ENCODE measurements at regions not wholly inside any gene's neighbourhood (a gene's known extent, or its start where the extent isn't known, plus 50 kb on each side); places are given as distances from the start of the nearest gene placed in this dataset.

DNA sequence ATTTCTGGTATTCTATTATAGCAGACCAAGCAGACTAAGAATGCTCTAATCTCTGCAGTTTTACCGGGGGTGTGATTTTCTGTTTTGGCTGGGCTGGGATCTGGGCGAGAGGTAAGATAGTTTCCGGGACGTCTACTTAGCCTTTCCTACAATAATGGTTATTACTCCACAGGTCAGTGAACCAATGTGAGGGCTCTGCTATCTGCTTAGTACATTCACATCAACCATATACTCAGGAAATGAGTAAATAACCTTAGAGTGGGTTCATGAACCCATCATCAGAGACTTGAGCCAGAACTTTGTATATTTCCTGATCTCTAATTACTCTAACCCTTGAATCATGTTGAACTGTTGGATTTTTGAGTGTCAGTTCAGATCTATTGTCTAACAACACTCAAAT is 90.1 kb upstream of the NOL4 start (continued):
- TF ChIP-seq SMAD1 (IDR thresholded peaks at IDR 0.05; ENCODE audit: low read depth, partially characterized antibody) = no peak

DNA sequence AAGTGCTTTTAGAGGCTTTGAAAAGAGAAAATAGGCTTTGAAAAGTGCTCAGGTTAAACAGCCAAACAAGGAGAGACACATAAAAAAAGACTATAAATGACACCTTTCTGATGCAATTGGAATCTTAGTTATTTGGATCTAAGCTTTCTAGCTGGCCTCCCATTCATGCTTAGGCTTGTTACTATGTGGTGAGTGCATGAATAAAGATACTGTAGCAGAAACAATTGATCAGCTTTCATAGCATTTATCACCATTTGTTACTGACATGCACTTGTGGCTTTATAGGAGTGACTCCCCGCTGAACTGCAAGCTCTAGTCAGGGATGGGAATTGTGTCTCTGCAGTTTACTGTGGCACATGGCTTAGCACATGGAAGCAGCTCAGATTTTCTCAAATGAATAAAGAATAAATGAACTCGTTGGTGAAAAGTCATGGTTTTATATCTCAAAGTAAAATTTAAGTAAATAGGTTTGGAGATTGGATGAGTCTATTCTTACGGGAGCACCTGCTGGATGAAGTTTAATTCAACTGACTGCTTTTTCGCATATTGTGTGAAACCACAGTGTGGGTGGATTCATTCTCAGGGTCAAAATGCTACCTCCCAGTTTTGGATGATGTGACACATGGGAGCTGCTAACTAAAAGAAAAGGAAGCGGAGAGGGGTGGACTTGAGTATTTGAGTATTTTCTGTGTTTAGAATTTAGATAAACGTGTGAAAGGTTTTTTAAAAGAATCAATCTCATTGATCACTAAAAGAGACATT is 91.1 kb upstream of the NOL4 start:
- Histone ChIP-seq H3K79me2 (ENCODE audit: control insufficient read depth, insufficient read depth, low read length) (no peaks in the 10 kb centered on the region), H3K4me3 (no peak overlapping the region), H3K27ac (ENCODE audit: control insufficient read depth, insufficient read depth) (no peak overlapping the region), H3K36me3 (ENCODE audit: control insufficient read depth in 2 of 2, insufficient read depth in 2 of 2, low read length in 1 of 2) (no peaks in the 10 kb centered on the region), H3K9ac (ENCODE audit: control insufficient read depth, insufficient read depth, low read length) (no peak overlapping the region), H3K4me2 (ENCODE audit: control insufficient read depth, insufficient read depth) (no peak overlapping the region), H3K27me3 (replicated peaks in 1 of 2; ENCODE audit: control insufficient read depth in 2 of 2, insufficient read depth in 2 of 2, low read length in 1 of 2) (no peaks in the 10 kb centered on the region), H4K20me1 (ENCODE audit: control insufficient read depth, insufficient read depth) (no peaks in the 10 kb centered on the region), H3K9me3 (replicated peaks; ENCODE audit: control insufficient read depth, insufficient read depth, low read length) (no peaks in the 10 kb centered on the region; the same call in 2 of the 3 replicates), H3K4me1 (ENCODE audit: control insufficient read depth, insufficient read depth, low read length) (no peaks in the 10 kb centered on the region), H2AFZ (ENCODE audit: control insufficient read depth, low read depth, low read length) (no peak overlapping the region)
- in situ Hi-C loops (cut with MboI) (no loop called here), intact Hi-C loops (cut with micrococcal nuclease; ENCODE audit: unreplicated experiment) (no loop called here)
- ATAC-seq = no peak
- ChIA-PET CTCF (interaction anchor here (1.2 to 11.5 kb wide), 6 partner anchors 9 to 346 kb away, joined by 3 to 341 read pairs (median 8); partner anchors contain the start of gene NOL4), RAD21 (ENCODE audit: unreplicated experiment) (interaction anchor here (0.9 to 3.7 kb wide), 10 partner anchors 15 to 476 kb away, joined by 3 to 38 read pairs (median 5); no protein-coding TSS in a partner anchor), POLR2A (interaction anchor here (1.0 to 2.7 kb wide), 3 partner anchors 15 to 91 kb away, joined by 3 to 16 read pairs (median 3); partner anchors contain the start of gene NOL4), SMC1A (ENCODE audit: uncharacterized antibody, unreplicated experiment) (interaction anchor here (0.9 to 12.6 kb wide), 15 partner anchors 9 to 477 kb away, joined by 3 to 301 read pairs (median 5); partner anchors contain the start of gene NOL4)
- no peak for DNase-seq (ENCODE audit: low read depth, low spot score)
- TF ChIP-seq ZNF217 (IDR thresholded peaks at IDR 0.05) (no peak), NFYB (IDR thresholded peaks at IDR 0.05; ENCODE audit: insufficient read depth, low read depth, low read length) (0 out of 2 replicates have a peak, but pooled peaks have one; percentile 15), MXI1 (IDR thresholded peaks at IDR 0.05; ENCODE audit: low read depth, low read length) (no peak), CREM (IDR thresholded peaks at IDR 0.05; ENCODE audit: low read depth) (no peak), IKZF1 (conservative IDR thresholded peaks at IDR 0.05) (peak; percentile 52), ETV6 (conservative IDR thresholded peaks at IDR 0.05 in 1 of 2, IDR thresholded peaks at IDR 0.05 in 1 of 2; ENCODE audit: borderline replicate concordance in 1 of 2, low read depth in 1 of 2) (no peak), WRNIP1 (IDR thresholded peaks at IDR 0.05; ENCODE audit: borderline replicate concordance, low read depth, low read length) (no peak), RUNX3 (IDR thresholded peaks at IDR 0.05; ENCODE audit: low read length) (peak; percentile 76), ASH2L (IDR thresholded peaks at IDR 0.05; ENCODE audit: borderline replicate concordance, low read depth) (no peak), NR2F1 (conservative IDR thresholded peaks at IDR 0.05) (peak; percentile 83)
- TF ChIP-seq, protein P1, sequence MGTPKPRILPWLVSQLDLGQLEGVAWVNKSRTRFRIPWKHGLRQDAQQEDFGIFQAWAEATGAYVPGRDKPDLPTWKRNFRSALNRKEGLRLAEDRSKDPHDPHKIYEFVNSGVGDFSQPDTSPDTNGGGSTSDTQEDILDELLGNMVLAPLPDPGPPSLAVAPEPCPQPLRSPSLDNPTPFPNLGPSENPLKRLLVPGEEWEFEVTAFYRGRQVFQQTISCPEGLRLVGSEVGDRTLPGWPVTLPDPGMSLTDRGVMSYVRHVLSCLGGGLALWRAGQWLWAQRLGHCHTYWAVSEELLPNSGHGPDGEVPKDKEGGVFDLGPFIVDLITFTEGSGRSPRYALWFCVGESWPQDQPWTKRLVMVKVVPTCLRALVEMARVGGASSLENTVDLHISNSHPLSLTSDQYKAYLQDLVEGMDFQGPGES (IDR thresholded peaks at IDR 0.05) = no peak
- no TSS peak for BruUV-seq (replicated peaks)
- FAIRE-seq = no peak
- 34% methylated on average over 6 of the region's 6 CpGs for whole genome bisulfite sequencing (ENCODE audit: insufficient coverage, insufficient replicate concordance, low lambda C conversion rate, missing lambda C conversion rate)

Measured in GM12878 (cell line).